Inflammatory macrophage treated with lipopolysaccharide for 1 hour (primary cell): ENCODE measurements at regions not wholly inside any gene's neighbourhood (a gene's known extent, or its start where the extent isn't known, plus 50 kb on each side); places are given as distances from the start of the nearest gene placed in this dataset.
"Not testable (repeated sequence)": the region's sequence is repeated elsewhere in the genome, so short reads cannot be mapped to it uniquely, and the experiment has no call there.

Experiments
- DNase-seq, 2 donors: peaks; one replicate each; pipeline ENCODE4 v3.0.0-alpha.2; 2020 to 2022

DNA sequence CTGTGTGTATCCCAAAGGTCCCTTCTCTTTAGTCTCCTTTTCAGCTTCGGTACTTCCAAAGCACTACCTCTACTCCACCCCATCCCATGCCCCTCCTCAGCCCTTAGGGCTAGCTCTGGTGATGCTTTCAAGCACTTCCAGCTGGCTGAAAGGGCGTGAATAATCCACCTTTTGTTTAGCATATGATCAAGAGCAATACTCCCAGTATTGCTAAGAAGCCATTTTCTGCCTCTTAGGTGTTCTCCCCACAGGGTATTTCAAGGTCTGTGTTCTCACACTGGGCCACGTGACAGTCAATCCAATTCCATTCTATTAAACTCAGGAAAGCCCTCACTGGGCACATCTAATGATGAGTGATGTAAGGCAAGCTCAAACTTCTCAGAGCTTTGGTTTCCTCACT is 298.5 kb upstream of the PROX1 start:
- DNase-seq: no peak

DNA sequence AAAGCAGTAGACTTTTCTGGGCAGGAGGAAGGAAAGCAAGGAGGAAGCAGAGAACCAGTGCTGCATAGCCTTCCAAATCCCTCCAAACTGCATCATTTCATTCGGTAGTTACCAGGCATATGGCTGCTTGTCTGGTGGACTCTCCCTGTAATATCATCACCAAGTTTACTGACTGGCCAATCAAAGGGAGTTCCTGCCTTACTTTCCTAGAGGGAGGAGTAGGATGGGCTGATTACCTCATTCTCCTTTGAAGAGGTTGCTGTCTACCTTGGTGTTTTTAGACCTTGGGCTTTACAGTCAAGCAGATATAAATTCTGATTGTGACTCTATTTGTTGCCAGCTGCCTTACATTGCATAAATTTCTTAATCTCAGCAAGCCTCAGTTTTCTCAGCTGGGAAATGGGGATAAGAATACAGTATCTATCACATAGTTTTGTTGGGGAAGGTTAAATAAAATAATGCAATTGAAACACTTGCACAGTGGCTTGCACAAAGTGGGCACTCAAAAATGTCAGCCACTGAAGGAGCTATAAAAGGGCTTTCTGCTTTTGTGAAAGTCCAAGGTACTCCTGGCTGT is 297.3 kb upstream of the PROX1 start:
- no peak for DNase-seq

DNA sequence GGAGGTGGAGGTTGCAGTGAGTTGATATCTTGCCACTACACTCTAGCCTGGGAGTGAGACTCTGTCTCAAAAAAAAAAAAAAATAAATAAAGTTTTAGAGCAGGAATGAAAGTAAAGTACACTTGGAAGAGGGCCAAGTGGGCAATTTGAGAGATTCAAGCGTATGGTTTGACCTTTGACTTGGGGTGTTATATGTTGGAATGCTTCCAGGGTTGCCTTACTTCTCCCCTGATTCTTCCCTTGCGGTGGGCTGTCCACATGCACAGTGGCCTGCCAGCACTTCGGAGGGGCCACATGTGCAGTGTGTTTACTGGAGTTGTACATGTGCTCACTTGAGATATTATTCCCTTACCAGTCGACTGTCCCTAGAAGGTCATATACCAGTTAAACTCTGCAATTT is 295.5 kb upstream of the PROX1 start:
- DNase-seq: no peak

DNA sequence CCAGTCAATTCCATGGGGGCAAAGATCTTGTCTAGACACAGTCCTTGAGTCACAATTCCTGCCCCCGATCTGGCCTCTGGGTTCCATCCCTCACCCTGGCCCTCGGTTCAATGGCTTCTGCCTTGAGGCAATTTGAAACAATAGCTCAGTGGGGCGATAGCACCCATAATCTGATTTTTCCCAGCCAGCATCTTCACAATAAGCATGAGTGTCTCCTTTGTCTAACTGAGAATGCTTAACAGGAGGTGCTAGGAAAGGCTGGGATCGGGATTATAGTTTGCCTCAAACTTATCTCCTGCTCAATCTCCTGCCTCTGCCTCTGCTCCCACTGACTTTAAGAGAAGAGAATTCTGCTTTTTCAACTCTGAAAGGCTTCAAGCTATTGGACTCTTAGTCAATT is 293.9 kb upstream of the PROX1 start:
- no peak for DNase-seq

DNA sequence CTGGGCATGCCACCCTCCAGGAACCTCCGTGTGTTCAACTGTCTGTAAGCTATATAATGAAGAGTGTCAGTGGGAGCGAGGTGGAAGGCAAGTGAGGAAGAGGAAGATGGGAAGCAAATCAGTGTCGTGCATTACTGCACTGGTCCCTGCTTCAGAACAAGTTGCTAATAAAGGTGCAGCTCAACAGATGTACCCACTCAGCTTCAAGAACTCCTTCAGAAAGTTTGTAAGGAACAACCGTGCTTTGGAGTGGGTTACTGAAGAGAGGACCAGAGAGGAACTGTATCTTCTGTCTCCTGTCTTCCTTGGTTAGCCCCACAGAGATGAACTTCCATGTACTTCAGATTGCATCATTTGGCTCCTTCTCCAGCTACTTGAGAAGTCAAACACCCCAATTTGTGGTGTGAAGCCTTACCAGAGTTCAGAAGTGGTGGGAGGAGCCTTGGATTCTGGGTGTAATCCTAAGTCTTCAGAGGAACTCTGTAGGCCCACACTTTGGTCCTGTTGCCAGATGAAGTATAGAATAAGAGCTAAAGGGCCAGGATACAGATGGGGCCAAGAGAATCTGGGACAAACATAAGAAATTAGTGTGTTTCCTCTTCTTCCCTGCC is 290.5 kb upstream of the PROX1 start:
- DNase-seq: no peak

DNA sequence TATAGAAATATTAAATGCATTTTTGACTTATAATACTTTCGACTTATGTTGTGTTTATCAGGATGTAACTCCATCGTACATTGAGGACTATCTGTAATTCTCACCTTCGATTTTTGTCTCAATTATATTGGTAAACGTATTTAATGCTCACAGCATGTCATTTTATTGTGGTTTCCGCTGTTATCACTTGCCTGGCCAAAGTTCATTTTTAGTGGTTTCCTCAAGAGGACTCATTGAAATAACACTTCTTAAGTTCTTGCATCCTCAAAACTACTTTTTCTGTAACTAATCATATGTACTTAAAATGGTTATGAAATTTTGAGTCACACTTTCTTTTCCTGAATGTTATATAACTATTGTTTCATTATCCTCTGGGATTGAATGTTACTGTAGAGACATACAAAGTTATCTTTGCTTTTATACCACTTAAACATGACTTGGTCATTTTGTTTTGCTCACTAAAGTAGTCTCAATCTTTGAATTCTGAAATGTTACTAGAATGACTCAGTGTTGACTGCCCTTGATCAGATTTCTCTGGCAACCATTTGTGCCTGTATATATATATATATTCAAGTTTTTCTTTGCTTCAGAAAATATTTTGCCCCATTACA is 289.6 kb upstream of the PROX1 start:
- no peak for DNase-seq

DNA sequence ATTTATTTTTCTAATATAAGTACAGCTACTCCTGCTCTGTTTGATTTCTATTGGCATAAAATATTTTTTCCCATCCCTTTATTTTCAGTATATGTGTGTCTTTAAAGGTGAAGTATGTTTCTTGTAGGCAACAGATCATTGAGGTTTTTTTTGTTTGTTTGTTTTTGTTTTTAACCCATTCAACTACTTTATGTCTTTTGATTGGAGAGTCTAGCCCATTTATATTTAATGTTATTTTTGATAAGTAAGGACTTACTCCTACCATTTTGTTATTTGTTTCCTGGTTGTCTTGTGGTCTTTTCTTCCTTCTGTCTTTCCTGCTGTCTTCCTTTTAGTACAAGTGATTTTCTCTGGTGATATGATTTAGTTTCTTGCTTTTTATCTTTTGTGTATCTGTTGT is 285.1 kb upstream of the PROX1 start:
- no peak for DNase-seq

DNA sequence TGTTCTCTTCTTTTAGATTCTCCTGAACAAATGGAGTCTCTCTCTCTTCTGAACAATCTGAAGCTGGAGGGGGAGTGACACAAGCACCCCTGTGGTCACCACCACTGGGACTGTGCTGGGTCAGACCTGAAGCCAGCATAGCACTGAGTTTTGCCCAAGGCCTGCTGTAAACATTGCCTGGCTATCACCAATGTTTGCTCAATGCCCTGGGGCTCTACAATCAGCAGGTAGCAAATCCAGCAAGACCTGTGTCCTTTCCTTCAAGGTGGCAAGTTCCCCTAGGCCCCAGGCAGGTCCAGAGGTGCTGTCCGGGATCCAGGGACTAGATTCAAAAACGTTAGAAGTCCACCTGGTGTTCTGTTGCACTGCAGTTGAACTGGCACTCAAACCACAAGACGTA is 282.8 kb upstream of the PROX1 start:
- DNase-seq: no peak

DNA sequence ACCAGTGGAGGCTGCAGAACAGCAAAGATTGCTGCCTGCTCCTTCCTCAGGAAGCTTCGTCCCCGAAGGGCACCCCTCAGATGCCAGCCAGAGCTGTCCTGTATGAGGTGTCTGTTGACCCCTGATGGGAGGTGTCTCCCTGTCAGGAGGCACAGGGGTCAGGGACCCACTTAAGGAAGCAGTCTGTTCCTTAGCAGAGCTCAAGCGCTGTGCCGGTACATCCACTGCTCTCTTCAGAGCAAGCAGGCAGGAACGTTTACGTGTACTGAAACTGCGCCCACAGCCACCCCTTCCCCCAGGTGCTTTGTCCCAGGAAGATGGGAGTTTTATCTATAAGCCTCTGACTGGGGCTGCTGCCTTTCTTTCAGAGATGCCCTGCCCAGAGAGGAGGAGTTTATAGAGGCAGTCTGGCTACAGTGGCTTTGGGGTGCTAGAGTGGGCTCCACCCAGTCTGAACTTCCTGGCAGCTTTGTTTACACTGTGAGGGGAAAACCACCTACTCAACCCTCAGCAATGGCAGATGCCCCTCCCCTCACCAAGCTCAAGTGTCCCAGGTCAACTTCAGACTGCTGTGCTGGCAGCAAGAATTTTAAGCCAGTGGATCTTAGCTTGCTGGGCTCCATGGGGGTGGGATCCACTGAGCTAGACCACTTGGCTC is 275.8 kb upstream of the PROX1 start:
- not testable (repeated sequence) for DNase-seq

DNA sequence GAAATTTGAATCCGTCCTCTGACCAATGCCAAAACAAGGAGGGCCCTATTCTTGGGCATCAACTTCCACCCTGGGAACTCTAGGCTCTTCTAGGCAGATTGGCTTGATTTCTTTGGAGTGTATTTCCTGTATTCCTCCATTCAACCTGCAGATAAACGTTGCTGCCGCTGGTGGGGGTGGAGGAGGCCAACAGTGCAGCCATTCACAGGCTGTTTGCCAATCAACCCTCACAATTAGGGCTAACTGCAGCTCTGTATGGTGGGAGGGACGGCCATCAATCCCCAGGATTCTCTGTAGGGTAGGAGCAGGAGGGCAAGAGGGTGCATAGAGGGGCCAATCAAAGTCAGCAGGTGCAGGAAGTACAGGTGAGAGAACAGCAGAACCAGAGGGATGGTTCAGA is 273.1 kb upstream of the PROX1 start:
- DNase-seq: no peak

DNA sequence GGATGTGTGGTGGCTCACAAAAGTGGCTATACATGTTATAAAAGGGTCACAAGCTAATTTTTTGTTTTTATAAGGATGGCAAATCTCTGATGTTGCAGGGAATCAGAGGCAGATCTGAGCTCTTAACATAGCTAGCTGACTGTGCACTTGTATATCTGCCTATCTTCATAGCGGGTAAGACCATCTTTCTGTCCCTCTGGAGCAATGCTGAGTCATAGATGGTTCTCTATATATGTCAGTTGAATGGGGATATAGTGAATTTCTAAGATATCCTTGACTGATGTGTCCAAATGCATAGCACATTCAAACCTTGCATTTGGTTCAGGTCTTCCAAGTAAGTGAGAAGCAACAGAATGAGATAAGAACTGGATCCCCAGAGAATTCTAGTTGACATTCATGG is 272.6 kb upstream of the PROX1 start:
- DNase-seq: no peak

DNA sequence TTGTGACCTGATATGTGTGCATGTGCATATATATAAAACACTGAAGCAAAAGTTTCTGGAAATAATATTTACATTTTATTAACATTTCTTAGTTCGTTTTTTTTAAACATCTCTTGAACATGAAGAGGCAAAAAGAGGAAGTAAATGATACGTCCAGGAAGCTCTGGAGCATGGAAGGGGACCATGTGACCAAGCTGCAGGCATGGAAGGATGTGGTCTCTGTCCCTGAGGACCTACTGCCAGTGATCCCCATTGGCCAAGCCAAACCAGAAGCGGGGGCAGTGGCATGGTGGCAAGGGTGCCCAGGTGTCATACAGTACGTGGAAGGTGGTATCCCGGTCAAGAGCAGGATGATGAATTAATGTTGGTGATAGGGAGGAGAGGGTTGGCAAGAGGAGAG is 268.3 kb upstream of the PROX1 start:
- DNase-seq: no peak

DNA sequence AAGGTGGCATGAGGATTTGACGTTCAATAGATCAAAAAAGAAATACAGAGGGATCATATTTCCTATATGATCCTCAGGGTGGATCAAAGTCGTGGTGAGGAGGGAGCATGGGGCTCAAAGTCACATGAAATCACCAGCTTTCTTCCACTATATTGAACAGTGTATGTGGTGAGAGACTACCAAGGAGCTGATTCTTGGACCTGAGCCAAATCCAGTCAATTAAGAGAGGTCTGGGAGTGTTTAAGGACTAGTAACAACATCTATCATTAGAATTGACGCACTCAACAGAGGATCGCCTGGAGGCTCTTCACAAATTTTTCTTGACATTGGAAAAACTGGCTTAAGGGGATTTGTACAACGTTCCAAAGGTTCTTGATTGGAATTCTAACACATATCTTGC is 267.7 kb upstream of the PROX1 start:
- DNase-seq: no peak

DNA sequence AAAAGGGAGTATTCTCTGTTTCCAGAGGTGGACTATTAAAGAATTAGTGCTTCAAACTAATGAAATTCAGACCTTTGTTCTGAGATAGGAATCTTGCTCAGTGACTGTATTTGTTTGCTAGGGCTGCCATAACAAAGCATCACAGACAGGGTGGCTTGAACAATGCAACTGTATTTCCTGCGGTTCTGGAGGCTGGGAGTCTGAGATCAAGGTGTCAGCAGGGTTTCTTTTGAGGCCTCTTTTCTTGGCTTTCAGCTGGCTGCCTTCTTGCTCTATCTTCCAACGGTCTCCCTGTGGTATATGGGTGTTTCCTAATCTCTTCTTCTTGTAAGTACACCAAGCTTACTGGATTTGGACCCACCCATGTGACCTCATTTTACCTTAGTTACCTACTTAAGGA is 264.6 kb upstream of the PROX1 start:
- no peak for DNase-seq

DNA sequence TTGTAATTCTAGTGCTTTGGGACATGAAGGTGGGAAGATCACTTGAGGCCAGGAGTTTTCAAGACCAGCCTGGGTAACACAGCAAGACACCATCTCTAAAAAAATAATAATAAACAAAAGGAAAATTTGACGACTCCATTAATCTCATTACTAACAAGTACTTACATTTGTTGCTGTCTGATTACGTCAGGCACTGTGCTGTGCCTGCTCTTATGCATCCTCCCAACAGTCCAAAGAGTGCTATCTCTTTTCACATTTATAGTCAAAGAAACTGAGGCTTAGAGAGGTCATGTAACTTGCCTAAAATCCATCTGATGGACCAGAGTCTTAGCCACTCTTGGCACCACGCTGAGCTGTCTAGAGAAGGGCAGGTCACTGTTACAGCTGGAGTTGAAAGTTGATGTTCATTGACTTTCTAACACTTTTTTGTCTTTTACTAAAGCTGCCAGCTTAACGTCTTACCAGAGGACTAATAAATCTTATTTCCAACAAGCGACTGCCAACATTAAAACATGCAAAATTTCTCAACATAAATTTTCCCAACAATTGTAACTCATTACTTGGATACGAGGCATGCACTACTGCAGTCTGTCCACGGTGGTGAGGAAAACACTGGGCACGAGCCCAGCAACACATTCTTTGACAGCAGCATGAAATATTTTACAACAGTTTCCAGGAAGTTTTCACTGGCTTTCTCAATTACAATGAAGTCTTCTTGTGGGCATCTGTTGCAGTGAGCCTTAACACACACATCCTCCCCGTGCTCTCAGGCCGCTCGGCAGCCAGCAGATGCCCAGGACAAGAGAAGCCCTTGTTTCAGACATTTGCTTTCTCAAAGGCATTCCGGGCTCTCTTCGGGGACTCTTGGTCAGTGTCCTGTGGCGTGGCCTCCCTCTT is 262.9 kb upstream of the PROX1 start:
- no peak for DNase-seq

DNA sequence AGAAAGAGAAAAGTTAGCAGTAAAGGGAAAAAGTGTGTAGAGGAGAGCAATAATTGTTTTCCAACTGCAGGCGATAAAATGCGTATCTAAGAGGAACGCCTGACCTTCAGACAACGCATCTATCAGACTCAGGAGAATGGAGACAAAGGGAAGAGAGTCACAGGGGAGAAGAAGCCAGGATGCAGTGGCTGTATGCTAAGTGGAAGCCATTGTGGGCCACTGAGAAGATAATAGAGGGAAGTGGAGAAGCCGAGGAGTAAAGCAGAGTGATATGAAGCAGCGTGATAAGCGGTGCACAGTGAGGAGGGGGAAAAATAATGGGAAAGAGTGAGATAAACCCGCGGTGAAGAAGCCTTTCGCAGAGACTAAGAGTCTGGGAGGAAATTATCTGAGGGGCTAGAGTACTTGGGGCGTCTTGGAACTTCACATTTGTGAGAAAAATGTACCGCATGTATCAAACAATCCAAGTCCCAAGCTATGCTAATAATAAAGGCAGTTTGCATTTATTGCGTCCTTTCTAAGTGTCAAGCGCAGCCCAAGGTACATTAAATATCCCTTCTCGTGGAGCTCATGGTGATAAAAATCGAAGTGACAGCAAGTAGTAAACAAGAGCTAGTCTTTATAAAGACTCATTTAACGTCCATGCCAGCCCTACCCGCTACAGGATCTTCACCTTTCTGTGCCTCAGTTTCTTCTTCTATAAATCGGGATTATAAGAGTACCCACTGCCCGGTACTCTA is 259.8 kb upstream of the PROX1 start:
- no peak for DNase-seq

DNA sequence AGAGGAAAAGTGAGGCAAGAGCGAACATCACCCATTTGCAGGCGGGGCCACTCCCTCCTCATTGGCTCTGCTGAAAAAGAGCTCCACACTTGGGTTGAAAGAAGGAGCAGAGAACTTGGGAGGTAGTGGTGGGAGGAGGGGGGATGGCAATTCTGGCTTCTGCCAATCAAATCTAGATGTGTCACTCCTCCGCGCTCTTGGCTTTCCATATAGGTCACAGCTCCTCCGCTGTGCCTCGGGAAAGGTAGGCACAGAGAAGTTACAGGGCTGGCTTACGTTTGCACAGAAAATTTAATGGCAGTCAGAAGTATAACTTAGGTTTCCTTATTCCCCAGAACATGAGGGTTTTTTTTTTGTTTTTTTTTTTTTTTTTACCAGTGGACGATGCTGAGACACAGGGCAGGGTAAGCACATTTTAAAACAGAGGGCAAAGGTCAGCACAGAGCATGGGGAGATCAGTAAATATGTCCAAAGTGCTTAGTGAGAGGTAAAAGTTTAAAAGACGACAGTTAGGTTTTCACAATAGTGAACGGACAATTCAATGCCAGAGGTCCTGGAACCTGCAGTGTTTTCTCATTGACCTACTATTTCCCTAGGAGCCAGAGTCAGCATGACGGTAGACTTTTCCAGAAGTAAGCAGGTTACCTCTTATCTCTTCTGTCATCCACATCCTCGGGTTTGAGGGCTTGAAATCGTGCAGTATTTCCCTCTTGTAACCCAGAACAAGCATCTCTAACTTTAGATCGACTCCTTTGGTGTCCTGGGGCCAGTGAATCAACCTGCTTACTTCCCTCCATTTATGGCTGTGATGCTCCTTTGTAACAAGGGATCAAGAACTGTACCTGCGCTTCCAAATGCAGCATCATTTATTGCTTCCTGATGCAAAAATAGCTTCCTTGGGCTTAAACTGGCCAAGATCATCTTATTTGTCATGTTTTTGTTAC is 258.9 kb upstream of the PROX1 start:
- no peak for DNase-seq

DNA sequence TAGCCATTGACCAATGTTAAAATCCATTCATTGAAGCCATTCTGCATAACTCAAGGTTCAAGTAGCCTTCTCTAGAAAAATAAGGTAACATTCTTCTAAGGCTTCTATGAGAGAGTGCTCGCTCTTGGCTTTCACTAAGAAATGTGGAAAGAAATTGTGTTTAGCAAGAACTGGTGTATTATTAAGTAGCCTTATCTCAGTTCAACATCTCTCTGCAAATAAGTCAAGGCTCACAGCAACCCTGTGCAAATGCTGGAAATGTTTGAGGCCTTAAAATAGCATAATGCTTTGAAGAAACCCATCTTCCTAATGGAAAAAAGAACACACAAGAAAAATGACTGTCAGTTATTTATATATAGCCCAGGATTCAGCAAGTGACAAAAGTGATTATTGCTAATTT is 254.1 kb upstream of the PROX1 start:
- no peak for DNase-seq

DNA sequence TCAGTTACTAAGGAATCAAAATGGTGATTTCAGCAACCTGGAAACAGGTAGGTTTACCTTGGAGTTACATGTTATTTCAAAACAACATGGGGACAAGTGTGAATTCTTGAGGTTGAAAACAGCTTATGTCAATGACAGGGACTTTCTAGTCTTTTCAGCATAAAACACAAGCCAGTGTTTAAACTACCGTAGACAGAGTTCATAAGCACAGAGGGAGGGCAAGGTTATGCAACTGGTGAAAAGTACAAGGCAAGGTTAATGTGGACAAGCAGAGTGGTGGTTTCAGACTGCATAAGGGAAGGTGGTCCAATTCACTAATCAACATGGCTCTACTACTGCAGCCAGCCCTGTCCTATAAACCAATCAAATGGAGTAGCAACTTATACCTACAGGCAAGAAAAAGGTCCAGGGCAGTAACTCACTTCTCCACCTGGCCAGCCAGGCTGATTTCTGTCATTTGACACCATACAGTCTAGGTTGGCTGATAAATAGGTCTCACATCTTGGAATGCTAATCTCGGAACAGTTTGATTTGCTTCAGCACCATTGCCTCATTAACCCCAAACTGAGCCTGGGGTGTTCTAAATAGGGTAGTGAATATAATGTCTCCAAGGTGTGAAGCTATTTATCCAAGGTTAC is 250.3 kb upstream of the PROX1 start:
- no peak for DNase-seq

DNA sequence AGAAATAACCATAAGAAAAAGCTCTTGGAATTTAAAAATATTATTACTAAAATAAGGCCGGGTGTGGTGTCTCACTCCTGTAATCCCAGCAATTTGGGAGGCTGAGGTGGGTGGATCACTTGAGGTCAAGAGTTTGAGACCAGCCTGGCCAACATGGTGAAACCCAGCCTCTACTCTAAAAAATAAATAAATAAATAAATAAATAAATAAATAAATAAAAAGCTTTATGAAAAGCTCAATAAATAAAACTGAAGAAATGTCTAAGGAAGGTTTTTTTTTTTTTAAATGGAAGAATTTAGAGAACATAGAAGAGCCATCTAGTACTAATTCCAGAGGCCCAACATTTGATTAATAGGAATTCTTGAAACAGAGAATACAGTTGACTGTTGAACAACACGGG is 249.1 kb upstream of the PROX1 start:
- no peak for DNase-seq

DNA sequence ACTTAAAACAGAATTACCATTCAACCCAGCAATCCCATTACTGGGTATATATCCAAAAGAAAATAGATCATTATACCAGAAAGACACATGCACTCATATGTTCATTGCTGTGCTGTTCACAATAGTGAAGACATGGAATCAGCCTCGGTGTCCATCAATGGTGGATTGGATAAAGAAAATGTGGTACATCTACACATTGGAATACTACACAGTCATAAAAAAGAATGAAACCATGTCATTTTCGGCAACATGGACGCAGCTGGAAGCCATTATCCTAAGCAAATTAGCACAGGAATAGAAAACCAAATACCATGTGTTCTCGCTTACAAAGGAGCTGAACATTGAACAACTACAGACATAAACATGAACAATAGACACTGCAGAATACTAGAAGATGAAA is 244.8 kb upstream of the PROX1 start:
- DNase-seq: no peak
